Neuronal stem cell (in vitro differentiated cells): ENCODE measurements at regions not wholly inside any gene's neighbourhood (a gene's known extent, or its start where the extent isn't known, plus 50 kb on each side); places are given as distances from the start of the nearest gene placed in this dataset.

Experiments used
- DNase-seq: peaks from one replicate; pipeline ENCODE4 v3.0.0-alpha.2; 2013; ENCODE audit warnings: low spot score
- H2AFZ ChIP-seq: one replicate; pipeline ENCODE4 v1.6.1; 2013; ENCODE audit warnings: mild to moderate bottlenecking, low read length, inconsistent platforms
- H2AK5ac ChIP-seq: 2 replicates; pipeline ENCODE4 v1.6.1; 2013; ENCODE audit warnings: low read depth, mild to moderate bottlenecking, inconsistent platforms, low read length, moderate library complexity, mixed read lengths
- H2BK120ac ChIP-seq: 2 replicates; pipeline ENCODE4 v1.6.1; 2013; ENCODE audit warnings: low read depth, mild to moderate bottlenecking, inconsistent platforms, low read length, moderate library complexity, mixed read lengths
- H2BK12ac ChIP-seq: one replicate; pipeline ENCODE4 v1.6.1; 2013; ENCODE audit warnings: low read length, inconsistent platforms
- H2BK15ac ChIP-seq: 2 replicates; pipeline ENCODE4 v1.6.1; 2013; ENCODE audit warnings: mild to moderate bottlenecking, low read length, inconsistent platforms, mixed read lengths
- H2BK5ac ChIP-seq: one replicate; pipeline ENCODE4 v1.6.1; 2013; ENCODE audit warnings: inconsistent platforms, mild to moderate bottlenecking, low read length, moderate library complexity
- H3K14ac ChIP-seq: one replicate; pipeline ENCODE4 v1.6.1; 2013; ENCODE audit warnings: low read length, inconsistent platforms
- H3K18ac ChIP-seq: 2 replicates; pipeline ENCODE4 v1.6.1; 2013; ENCODE audit warnings: low read length, inconsistent platforms
- H3K23ac ChIP-seq: 2 replicates; pipeline ENCODE4 v1.6.1; 2013; ENCODE audit warnings: low read depth, mild to moderate bottlenecking, mixed read lengths, low read length, inconsistent platforms; ENCODE audit not compliant: poor library complexity
- H3K27ac ChIP-seq: replicated peaks from 3 replicates; pipeline ENCODE4 v1.5.1; 2013; ENCODE audit warnings: low read length, inconsistent platforms
- H3K27me3 ChIP-seq, 3 experiments: 2 replicates each; pipeline ENCODE4 v1.6.1; 2013; ENCODE audit warnings: low read length in 3 of 3, mild to moderate bottlenecking in 2 of 3, inconsistent platforms in 1 of 3, low read depth in 1 of 3, mixed read lengths in 1 of 3, moderate library complexity in 1 of 3; ENCODE audit not compliant: control insufficient read depth in 3 of 3, insufficient read depth in 3 of 3
- H3K36me3 ChIP-seq, 2 donors: replicated peaks in 1 of 2; 2 replicates each; pipeline ENCODE4 v1.6.1; 2013; ENCODE audit warnings: low read length in 2 of 2; ENCODE audit not compliant: control insufficient read depth in 2 of 2, insufficient read depth in 2 of 2
- H3K4ac ChIP-seq: 2 replicates; pipeline ENCODE4 v1.6.1; 2013; ENCODE audit warnings: inconsistent platforms, mild to moderate bottlenecking, low read length, moderate library complexity
- H3K4me1 ChIP-seq, 2 donors: 1 replicate in 1 of 2; 2 replicates in 1 of 2; pipeline ENCODE4 v1.6.1; 2013; ENCODE audit warnings: low read length in 2 of 2, low read depth in 1 of 2; ENCODE audit not compliant: control insufficient read depth in 2 of 2, insufficient read depth in 1 of 2
- H3K4me2 ChIP-seq: one replicate; pipeline ENCODE4 v1.6.1; 2013; ENCODE audit warnings: mild to moderate bottlenecking, low read length, inconsistent platforms; ENCODE audit not compliant: insufficient read depth, poor library complexity, severe bottlenecking
- H3K4me3 ChIP-seq, 2 donors: 2 replicates each; pipeline ENCODE4 v1.5.1; 2013; ENCODE audit warnings: low read length in 2 of 2, mild to moderate bottlenecking in 2 of 2, inconsistent platforms in 1 of 2, moderate library complexity in 1 of 2
- H3K79me1 ChIP-seq: one replicate; pipeline ENCODE4 v1.6.1; 2013; ENCODE audit warnings: low read depth, mild to moderate bottlenecking, inconsistent platforms, low read length, moderate library complexity
- H3K9ac ChIP-seq: one replicate; pipeline ENCODE4 v1.6.1; 2013; ENCODE audit warnings: mild to moderate bottlenecking, low read depth, low read length, inconsistent platforms; ENCODE audit not compliant: poor library complexity
- H3K9me3 ChIP-seq, 2 donors: replicated peaks in 1 of 2; 2 replicates each; pipeline versions ENCODE3 to v1.6.1; 2013; ENCODE audit warnings: low read length in 2 of 2, mild to moderate bottlenecking in 2 of 2, inconsistent platforms in 1 of 2, low read depth in 1 of 2, mixed read lengths in 1 of 2, moderate library complexity in 1 of 2; ENCODE audit not compliant: control insufficient read depth in 2 of 2, insufficient read depth in 1 of 2
- H4K8ac ChIP-seq: one replicate; pipeline ENCODE4 v1.6.1; 2013; ENCODE audit warnings: low read depth, mild to moderate bottlenecking, inconsistent platforms, low read length, moderate library complexity
- H4K91ac ChIP-seq: one replicate; pipeline ENCODE4 v1.6.1; 2013; ENCODE audit warnings: low read length, low read depth, mild to moderate bottlenecking, inconsistent platforms; ENCODE audit not compliant: poor library complexity
- WGBS, 2 donors: extraction: QIAGEN DNeasy Blood & Tissue Kit; methylation state at CpG; one replicate each; pipeline ENCODE4 v1.1.7; 2013; ENCODE audit warnings: missing lambda C conversion rate in 2 of 2, mixed read lengths in 1 of 2; ENCODE audit not compliant: insufficient read length in 2 of 2, insufficient replicate concordance in 1 of 2; ENCODE audit errors: extremely low coverage in 2 of 2; 5-methylcytosine and 5-hydroxymethylcytosine counted together

GRCh38 chr5:162654661-162655405, 587.3 kb downstream of the GABRG2 start:
- H3K36me3 ChIP-seq: no peaks in the 10 kb centered on the region
- H4K8ac ChIP-seq: no peak overlapping the region
- no peaks in the 10 kb centered on the region for H3K9me3 ChIP-seq
- DNase-seq: no peak
- H3K79me1 ChIP-seq: no peaks in the 10 kb centered on the region
- no peak overlapping the region for H3K4ac ChIP-seq
- no peak overlapping the region for H3K4me2 ChIP-seq
- no peak overlapping the region for H2BK120ac ChIP-seq
- WGBS, 2 donors: no CpG with 5 or more reads among the region's 1 CpG
- no peaks in the 10 kb centered on the region for H3K4me1 ChIP-seq
- no peak overlapping the region for H2AFZ ChIP-seq
- H3K27ac ChIP-seq: no peak overlapping the region
- H2BK12ac ChIP-seq: no peak overlapping the region
- no peak overlapping the region for H3K23ac ChIP-seq
- no peak overlapping the region for H3K14ac ChIP-seq
- no peak overlapping the region for H2BK5ac ChIP-seq
- H2AK5ac ChIP-seq: no peak overlapping the region
- H3K4me3 ChIP-seq: no peak overlapping the region
- H2BK15ac ChIP-seq: no peak overlapping the region
- no peaks in the 10 kb centered on the region for H3K27me3 ChIP-seq
- H3K18ac ChIP-seq: no peak overlapping the region
- no peak overlapping the region for H4K91ac ChIP-seq
- H3K9ac ChIP-seq: no peak overlapping the region

- Histone ChIP-seq H3K4me2 (no peak overlapping the region), H3K23ac (no peak overlapping the region), H3K79me1 (no peaks in the 10 kb centered on the region), H3K36me3 (no peaks in the 10 kb centered on the region), H2AK5ac (no peak overlapping the region), H4K91ac (no peak overlapping the region), H3K27ac (no peak overlapping the region), H2BK120ac (no peak overlapping the region), H2AFZ (no peak overlapping the region), H2BK5ac (no peak overlapping the region), H2BK12ac (no peak overlapping the region), H3K14ac (no peak overlapping the region), H3K27me3 (no peaks in the 10 kb centered on the region), H3K4me1 (no peaks in the 10 kb centered on the region), H3K9me3 (no peaks in the 10 kb centered on the region), H2BK15ac (no peak overlapping the region), H3K9ac (no peak overlapping the region), H4K8ac (no peak overlapping the region), H3K18ac (no peak overlapping the region), H3K4me3 (no peak overlapping the region), H3K4ac (no peak overlapping the region)
- no CpG with 5 or more reads among the region's 3 CpGs for WGBS, 2 donors
- DNase-seq: no peak
Measured at GRCh38 chr5:162657076-162657475, 589.5 kb downstream of the GABRG2 start.

GRCh38 chr5:162664846-162665245, 597.3 kb downstream of the GABRG2 start:
- H3K27me3 ChIP-seq: no peaks in the 10 kb centered on the region
- H2BK5ac ChIP-seq: no peak overlapping the region
- H3K23ac ChIP-seq: no peak overlapping the region
- no peaks in the 10 kb centered on the region for H3K79me1 ChIP-seq
- no peak overlapping the region for H3K4ac ChIP-seq
- no peak overlapping the region for H3K9ac ChIP-seq
- no peak overlapping the region for H2BK120ac ChIP-seq
- no peaks in the 10 kb centered on the region for H3K36me3 ChIP-seq
- no peak for DNase-seq
- no peak overlapping the region for H3K4me2 ChIP-seq
- H4K91ac ChIP-seq: no peak overlapping the region
- no peak overlapping the region for H2BK12ac ChIP-seq
- no CpG with 5 or more reads among the region's 3 CpGs for WGBS, 2 donors
- H2BK15ac ChIP-seq: no peak overlapping the region
- no peak overlapping the region for H3K14ac ChIP-seq
- H2AFZ ChIP-seq: no peak overlapping the region
- no peak overlapping the region for H3K18ac ChIP-seq
- H2AK5ac ChIP-seq: no peak overlapping the region
- no peak overlapping the region for H4K8ac ChIP-seq
- H3K4me3 ChIP-seq: no peak overlapping the region
- no peaks in the 10 kb centered on the region for H3K9me3 ChIP-seq
- no peaks in the 10 kb centered on the region for H3K4me1 ChIP-seq
- no peak overlapping the region for H3K27ac ChIP-seq

GRCh38 chr5:162668926-162669325, 601.4 kb downstream of the GABRG2 start:
- Histone ChIP-seq H3K23ac (no peak overlapping the region), H2AFZ (no peak overlapping the region), H4K8ac (no peak overlapping the region), H3K14ac (no peak overlapping the region), H3K4me1 (no peaks in the 10 kb centered on the region), H3K4me3 (no peak overlapping the region), H3K4ac (no peak overlapping the region), H3K79me1 (no peaks in the 10 kb centered on the region), H3K4me2 (no peak overlapping the region), H3K27me3 (no peaks in the 10 kb centered on the region), H3K36me3 (no peaks in the 10 kb centered on the region), H3K9ac (no peak overlapping the region), H2AK5ac (no peak overlapping the region), H4K91ac (no peak overlapping the region), H3K9me3 (no peaks in the 10 kb centered on the region), H3K27ac (no peak overlapping the region), H2BK15ac (no peak overlapping the region), H2BK12ac (no peak overlapping the region), H3K18ac (no peak overlapping the region), H2BK120ac (no peak overlapping the region), H2BK5ac (no peak overlapping the region)
- no CpG with 5 or more reads among the region's 3 CpGs for WGBS, 2 donors
- DNase-seq: no peak
